Cardiac fibroblast (primary cell): ENCODE measurements at regions not wholly inside any gene's neighbourhood (a gene's known extent, or its start where the extent isn't known, plus 50 kb on each side); places are given as distances from the start of the nearest gene placed in this dataset.
A peak's percentile ranks its signal among the peaks of the same experiment; 100 is the strongest.

Experiments used
- DNase-seq, 2 donors: peaks; one replicate each; pipeline versions ENCODE4 v3.0.0 to v3.0.0-alpha.2; 2010; ENCODE audit warnings: low read depth in 2 of 2
- H3K4me3 ChIP-seq, 2 donors: replicated peaks in 1 of 2; 1 replicate in 1 of 2; 2 replicates in 1 of 2; pipeline ENCODE4 v1.5.1; 2011; ENCODE audit warnings: low read depth in 2 of 2, low read length in 2 of 2, mild to moderate bottlenecking in 2 of 2, moderate library complexity in 1 of 2
- CTCF ChIP-seq: IDR thresholded peaks from one replicate; pipeline ENCODE4 v1.5.1; 2011; ENCODE audit warnings: low read depth, mild to moderate bottlenecking, low read length, inconsistent platforms

DNA sequence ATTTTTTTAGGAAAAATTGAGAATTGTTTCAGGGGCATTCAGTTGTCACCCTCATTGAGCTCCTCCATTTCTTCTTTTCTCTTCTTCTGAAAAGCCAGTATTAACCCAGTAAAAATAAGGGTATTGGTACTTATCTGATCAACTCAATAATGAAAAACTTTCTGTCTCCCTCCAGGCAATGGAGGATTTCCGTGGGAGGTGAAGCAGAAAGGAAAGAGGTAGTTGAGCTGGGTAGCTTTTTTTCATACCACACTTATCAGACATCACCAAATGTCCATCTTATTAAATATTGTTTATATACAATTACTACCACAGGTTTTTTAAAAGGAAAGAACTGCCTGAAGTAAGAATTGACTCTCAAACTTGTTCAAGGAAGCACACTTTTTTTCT is 731.1 kb upstream of the ZNF608 start:
- no peak overlapping the region for H3K4me3 ChIP-seq
- DNase-seq = no peak
- no peak for TF ChIP-seq CTCF

DNA sequence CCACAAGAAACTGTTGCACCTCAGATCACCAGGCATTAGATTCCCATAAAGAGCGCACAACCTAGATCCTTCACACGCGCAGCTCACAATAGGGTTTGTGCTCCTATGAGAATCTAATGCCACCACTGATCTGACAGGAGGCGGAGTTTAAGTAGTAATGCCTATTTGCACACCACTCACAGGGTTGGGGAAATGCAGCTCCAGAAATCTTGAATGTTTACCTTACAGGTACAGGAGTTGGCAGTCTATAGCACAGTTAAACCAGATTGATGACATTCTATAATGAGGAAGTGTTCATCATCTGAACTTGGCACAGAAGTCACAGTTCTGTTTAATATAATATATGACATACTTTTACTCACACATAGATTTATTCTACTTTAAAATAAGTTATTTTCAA is 732.2 kb upstream of the ZNF608 start:
- no peak for DNase-seq
- no peak for TF ChIP-seq CTCF
- no peak overlapping the region for H3K4me3 ChIP-seq

GRCh38 chr5:125480911-125481310 is 734.5 kb upstream of the ZNF608 start:
- no peak overlapping the region for H3K4me3 ChIP-seq
- no peak for TF ChIP-seq CTCF
- DNase-seq = no peak

DNA sequence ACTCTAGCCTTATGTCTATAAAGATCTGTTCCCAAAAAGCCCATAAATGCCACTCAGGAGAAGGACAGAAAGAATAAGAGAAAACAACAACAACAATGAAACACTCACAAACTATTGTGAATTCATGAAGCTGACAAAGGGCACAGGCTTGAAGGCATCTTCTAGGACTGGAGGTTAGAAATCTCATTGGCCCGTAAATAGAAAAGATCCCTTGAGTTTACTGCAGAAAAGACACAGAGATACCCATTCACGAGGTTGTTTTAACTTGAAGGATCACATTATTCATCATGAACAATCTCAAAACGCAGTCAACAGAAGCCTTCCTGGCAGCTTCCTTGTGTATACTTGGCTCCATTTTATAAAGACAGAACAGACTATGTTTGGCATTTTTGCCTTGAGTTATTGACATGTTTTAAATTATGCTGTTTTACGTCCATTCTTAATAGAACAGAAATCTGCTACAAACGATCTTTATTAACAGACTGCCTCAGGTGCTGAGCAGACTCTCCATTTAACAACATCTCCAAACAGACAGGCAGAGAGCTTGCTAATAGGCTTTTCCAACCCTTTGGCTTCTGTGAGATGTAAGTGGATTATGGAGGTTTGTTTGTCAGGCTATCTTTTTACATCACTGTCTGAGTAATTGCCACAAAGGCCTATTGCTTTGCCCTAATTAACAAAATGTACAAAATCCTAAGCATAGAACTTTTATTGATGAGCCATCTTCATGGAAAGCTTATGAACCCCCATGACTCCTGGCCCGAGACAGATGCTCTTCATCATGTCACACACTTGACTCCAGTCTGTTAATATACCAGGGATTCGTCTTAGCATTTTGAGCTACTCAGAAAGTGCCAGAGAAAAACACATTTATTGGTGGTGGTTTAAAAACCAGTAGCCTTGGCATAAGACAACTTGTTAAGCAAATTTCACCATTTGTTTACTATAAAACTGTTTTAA is 735.3 kb upstream of the ZNF608 start:
- DNase-seq = no peak
- no peak overlapping the region for H3K4me3 ChIP-seq
- TF ChIP-seq CTCF = no peak

- DNase-seq = no peak
- TF ChIP-seq CTCF = no peak
- H3K4me3 ChIP-seq = no peak overlapping the region
Measured at GRCh38 chr5:125483609-125484008, 737.2 kb upstream of the ZNF608 start.

- H3K4me3 ChIP-seq = no peak overlapping the region
- peak; percentile 73 to 95 for DNase-seq
- TF ChIP-seq CTCF = no peak
Measured at GRCh38 chr5:125484272-125484741, 737.9 kb upstream of the ZNF608 start.
